Osteocyte (in vitro differentiated cells): ENCODE measurements at regions not wholly inside any gene's neighbourhood (a gene's known extent, or its start where the extent isn't known, plus 50 kb on each side); places are given as distances from the start of the nearest gene placed in this dataset.

Source experiments
- DNase-seq: peaks from one replicate; pipeline ENCODE4 v3.0.0; 2021; ENCODE audit warnings: mixed read lengths; ENCODE audit not compliant: unreplicated experiment; ENCODE audit errors: extremely low spot score
- H3K27ac Mint-ChIP-seq: one replicate; pipeline ENCODE4 v1.8.0; 2021; ENCODE audit warnings: mild to moderate bottlenecking, mixed read lengths; ENCODE audit not compliant: unreplicated experiment
- H3K27me3 Mint-ChIP-seq: one replicate; pipeline ENCODE4 v1.8.0; 2021; ENCODE audit warnings: mixed read lengths; ENCODE audit not compliant: unreplicated experiment
- H3K36me3 Mint-ChIP-seq: one replicate; pipeline ENCODE4 v1.8.0; 2021; ENCODE audit warnings: mixed read lengths; ENCODE audit not compliant: unreplicated experiment
- H3K4me1 Mint-ChIP-seq: one replicate; pipeline ENCODE4 v1.8.0; 2021; ENCODE audit warnings: mixed read lengths; ENCODE audit not compliant: unreplicated experiment
- H3K4me3 Mint-ChIP-seq: one replicate; pipeline ENCODE4 v1.8.0; 2021; ENCODE audit warnings: mild to moderate bottlenecking, moderate library complexity, mixed read lengths; ENCODE audit not compliant: unreplicated experiment
- H3K9me3 Mint-ChIP-seq: one replicate; pipeline ENCODE4 v1.8.0; 2021; ENCODE audit warnings: mixed read lengths; ENCODE audit not compliant: unreplicated experiment
- TF ChIP-seq, protein P1 (sequence below): fragments of 200-600 bp; sonication (generic); IDR thresholded peaks from 2 replicates; pipeline ENCODE4 v1.5.0; 2021; ENCODE audit warnings: antibody characterized with exemption, mild to moderate bottlenecking, moderate library complexity

DNA sequence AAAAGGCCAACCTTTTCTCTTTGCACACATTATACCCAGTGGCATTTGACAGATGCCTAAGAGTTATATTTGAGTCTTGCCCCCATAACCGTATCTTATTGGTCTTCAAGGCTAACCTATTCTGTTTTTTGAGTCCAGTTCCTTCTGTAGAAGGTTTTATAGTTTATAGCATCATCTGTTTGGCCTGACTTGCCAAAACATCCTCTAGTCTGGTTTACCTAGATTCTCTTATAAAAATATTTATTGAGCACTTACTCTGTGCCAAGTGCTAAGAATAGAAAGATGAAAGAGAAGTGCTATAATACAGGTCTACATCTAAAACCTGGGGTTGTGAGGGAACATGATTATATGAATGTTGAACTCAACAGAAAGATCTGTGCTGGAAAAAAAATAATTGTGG is 55.9 kb upstream of the PIP4K2A start:
- Mint-ChIP-seq H3K27me3 (peaks cover 28% of the 10 kb centered on the region), H3K4me3 (no peak overlapping the region), H3K9me3 (peaks cover 3% of the 10 kb centered on the region), H3K4me1 (no peaks in the 10 kb centered on the region), H3K27ac (no peak overlapping the region), H3K36me3 (peaks cover 2% of the 10 kb centered on the region)
- TF ChIP-seq, protein P1, sequence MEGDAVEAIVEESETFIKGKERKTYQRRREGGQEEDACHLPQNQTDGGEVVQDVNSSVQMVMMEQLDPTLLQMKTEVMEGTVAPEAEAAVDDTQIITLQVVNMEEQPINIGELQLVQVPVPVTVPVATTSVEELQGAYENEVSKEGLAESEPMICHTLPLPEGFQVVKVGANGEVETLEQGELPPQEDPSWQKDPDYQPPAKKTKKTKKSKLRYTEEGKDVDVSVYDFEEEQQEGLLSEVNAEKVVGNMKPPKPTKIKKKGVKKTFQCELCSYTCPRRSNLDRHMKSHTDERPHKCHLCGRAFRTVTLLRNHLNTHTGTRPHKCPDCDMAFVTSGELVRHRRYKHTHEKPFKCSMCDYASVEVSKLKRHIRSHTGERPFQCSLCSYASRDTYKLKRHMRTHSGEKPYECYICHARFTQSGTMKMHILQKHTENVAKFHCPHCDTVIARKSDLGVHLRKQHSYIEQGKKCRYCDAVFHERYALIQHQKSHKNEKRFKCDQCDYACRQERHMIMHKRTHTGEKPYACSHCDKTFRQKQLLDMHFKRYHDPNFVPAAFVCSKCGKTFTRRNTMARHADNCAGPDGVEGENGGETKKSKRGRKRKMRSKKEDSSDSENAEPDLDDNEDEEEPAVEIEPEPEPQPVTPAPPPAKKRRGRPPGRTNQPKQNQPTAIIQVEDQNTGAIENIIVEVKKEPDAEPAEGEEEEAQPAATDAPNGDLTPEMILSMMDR: no peak
- no peak for DNase-seq

GRCh38 chr10:22767859-22768258 is 53.5 kb upstream of the PIP4K2A start:
- TF ChIP-seq, protein P1: no peak
- Mint-ChIP-seq H3K9me3 (peaks cover 3% of the 10 kb centered on the region), H3K4me1 (no peaks in the 10 kb centered on the region), H3K27me3 (peaks cover 16% of the 10 kb centered on the region), H3K36me3 (peaks cover 2% of the 10 kb centered on the region), H3K4me3 (no peak overlapping the region), H3K27ac (no peak overlapping the region)
- DNase-seq: no peak

- TF ChIP-seq, protein P1: no peak
- no peak overlapping the region for H3K27ac Mint-ChIP-seq
- DNase-seq: no peak
- H3K9me3 Mint-ChIP-seq: peaks cover 3% of the 10 kb centered on the region
- no peaks in the 10 kb centered on the region for H3K4me1 Mint-ChIP-seq
- H3K4me3 Mint-ChIP-seq: no peak overlapping the region
- peaks cover 16% of the 10 kb centered on the region for H3K27me3 Mint-ChIP-seq
- H3K36me3 Mint-ChIP-seq: peaks cover 2% of the 10 kb centered on the region
These were observed 52.3 kb upstream of the PIP4K2A start for GRCh38 chr10:22766693-22767092.

DNA sequence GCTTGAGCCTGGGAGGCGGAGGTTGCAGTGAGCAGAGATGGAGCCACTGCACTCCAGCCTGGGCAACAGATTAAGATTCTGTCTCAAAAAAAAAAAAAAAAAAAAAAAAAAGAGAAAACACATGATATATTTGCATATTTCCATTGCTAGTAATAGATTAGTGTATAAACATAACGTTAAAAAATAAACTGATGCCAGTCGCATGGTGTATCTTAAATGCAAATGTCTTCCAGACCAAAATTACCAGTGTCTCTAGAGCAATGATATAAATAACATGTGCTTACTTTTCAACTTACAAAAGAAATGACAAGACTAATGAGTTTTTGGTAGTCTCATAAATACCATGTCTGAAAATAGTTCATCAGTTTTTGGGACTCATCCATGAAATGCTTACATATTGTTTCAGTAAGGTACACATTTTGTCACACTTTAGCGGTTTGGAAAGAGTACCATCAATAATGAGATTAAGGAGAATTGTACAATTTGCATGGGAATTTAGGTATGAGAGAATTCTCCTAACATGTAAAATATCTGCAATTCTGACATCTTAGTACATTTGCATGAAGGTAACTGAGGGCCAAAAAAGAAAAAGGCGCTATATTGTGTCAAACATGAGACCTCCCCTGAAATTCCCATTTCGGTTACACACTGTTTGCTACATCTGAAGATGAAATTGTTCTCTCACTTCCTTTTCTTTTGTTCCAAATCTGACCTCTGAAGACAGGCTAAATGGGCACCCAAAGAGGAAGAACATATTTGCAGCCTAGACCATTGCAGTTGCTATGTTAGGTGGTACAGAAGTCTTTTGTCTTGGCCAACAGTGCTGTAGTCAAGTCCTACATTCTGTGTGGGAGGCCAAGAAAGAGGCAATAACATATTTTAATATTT is 51.5 kb upstream of the PIP4K2A start:
- DNase-seq: no peak
- Mint-ChIP-seq H3K4me1 (no peaks in the 10 kb centered on the region), H3K27me3 (peaks cover 16% of the 10 kb centered on the region), H3K4me3 (no peak overlapping the region), H3K27ac (no peak overlapping the region), H3K9me3 (peaks cover 3% of the 10 kb centered on the region), H3K36me3 (peaks cover 2% of the 10 kb centered on the region)
- TF ChIP-seq, protein P1: no peak

GRCh38 chr10:22764639-22765038 is 50.3 kb upstream of the PIP4K2A start:
- peaks cover 7% of the 10 kb centered on the region for H3K9me3 Mint-ChIP-seq
- no peak for DNase-seq
- peaks cover 13% of the 10 kb centered on the region for H3K27me3 Mint-ChIP-seq
- TF ChIP-seq, protein P1: no peak
- H3K4me3 Mint-ChIP-seq: no peak overlapping the region
- no peak overlapping the region for H3K27ac Mint-ChIP-seq
- no peaks in the 10 kb centered on the region for H3K4me1 Mint-ChIP-seq
- peaks cover 2% of the 10 kb centered on the region for H3K36me3 Mint-ChIP-seq
